Left lobe of liver (tissue), 2 donors: ENCODE measurements at regions not wholly inside any gene's neighbourhood (a gene's known extent, or its start where the extent isn't known, plus 50 kb on each side); places are given as distances from the start of the nearest gene placed in this dataset.

Experiments used
- ATAC-seq: fragments of 200-7000 bp; cut with Tn5 transposase; one replicate; pipeline ENCODE4 v1.9.1; 2020; ENCODE audit warnings: mild to moderate bottlenecking, moderate library complexity
- DNase-seq: peaks from one replicate; pipeline ENCODE4 v3.0.0-alpha.2; 2020; ENCODE audit warnings: low spot score
- donor health status: DM: no; HTN: no; CAD: no; lungs with moderate emphysema.
- donor health status: DM: no; HTN: yes; CAD: no.

GRCh38 chr10:111435871-111436270, 359.0 kb downstream of the ADRA2A start:
- no peak for DNase-seq

GRCh38 chr10:111439034-111439842, 362.4 kb downstream of the ADRA2A start:
- ATAC-seq (no peak), DNase-seq (no peak)

More at GRCh38 chr10:111435871-111436270, 359.0 kb downstream of the ADRA2A start:
- ATAC-seq = no peak

GRCh38 chr10:111440501-111440900, 363.7 kb downstream of the ADRA2A start:
- DNase-seq = no peak
- ATAC-seq = no peak

- no peak for DNase-seq
- no peak for ATAC-seq
Observed at GRCh38 chr10:111445667-111446066, 368.8 kb downstream of the ADRA2A start.

GRCh38 chr10:111446966-111447365, 370.1 kb downstream of the ADRA2A start:
- DNase-seq = no peak
- no peak for ATAC-seq

GRCh38 chr10:111452153-111452552, 375.3 kb downstream of the ADRA2A start:
- DNase-seq = no peak
- no peak for ATAC-seq

- DNase-seq (no peak), ATAC-seq (no peak)
Observed at GRCh38 chr10:111455776-111456426, 379.1 kb downstream of the ADRA2A start.

- no peak for DNase-seq
- ATAC-seq = no peak
Observed at GRCh38 chr10:111458256-111458655, 381.4 kb downstream of the ADRA2A start.

GRCh38 chr10:111459967-111460366, 383.1 kb downstream of the ADRA2A start:
- no peak for DNase-seq
- no peak for ATAC-seq

- no peak for ATAC-seq
- DNase-seq = no peak
Observed at GRCh38 chr10:111472445-111472844, 395.6 kb downstream of the ADRA2A start.

- DNase-seq = no peak
- no peak for ATAC-seq
Observed at GRCh38 chr10:111473361-111473760, 396.5 kb downstream of the ADRA2A start.

GRCh38 chr10:111474786-111475185, 398.0 kb downstream of the ADRA2A start:
- ATAC-seq (no peak), DNase-seq (no peak)

- ATAC-seq = peak; percentile 82
- no peak for DNase-seq
Observed at GRCh38 chr10:111475720-111476119, 398.9 kb downstream of the ADRA2A start.

GRCh38 chr10:111478651-111479050, 401.8 kb downstream of the ADRA2A start:
- DNase-seq (no peak), ATAC-seq (no peak)

GRCh38 chr10:111479966-111480365, 403.1 kb downstream of the ADRA2A start:
- DNase-seq (no peak), ATAC-seq (no peak)

GRCh38 chr10:111481261-111481826, 404.5 kb downstream of the ADRA2A start:
- ATAC-seq (no peak), DNase-seq (no peak)

GRCh38 chr10:111481866-111482265, 405.0 kb downstream of the ADRA2A start:
- ATAC-seq (no peak), DNase-seq (no peak)

GRCh38 chr10:111482621-111483216, 405.9 kb downstream of the ADRA2A start:
- DNase-seq (no peak), ATAC-seq (peak; percentile 88)

- ATAC-seq (no peak), DNase-seq (no peak)
Observed at GRCh38 chr10:111485767-111486166, 408.9 kb downstream of the ADRA2A start.

- ATAC-seq (no peak), DNase-seq (no peak)
Observed at GRCh38 chr10:111486346-111486745, 409.5 kb downstream of the ADRA2A start.

- ATAC-seq = no peak
- no peak for DNase-seq
Observed at GRCh38 chr10:111488668-111489067, 411.8 kb downstream of the ADRA2A start.

GRCh38 chr10:111491154-111491553, 414.3 kb downstream of the ADRA2A start:
- DNase-seq (no peak), ATAC-seq (no peak)
